GM21576 (cell line): ENCODE measurements at regions not wholly inside any gene's neighbourhood (a gene's known extent, or its start where the extent isn't known, plus 50 kb on each side); places are given as distances from the start of the nearest gene placed in this dataset.
A peak's percentile ranks its signal among the peaks of the same experiment; 100 is the strongest.
"Not testable (repeated sequence)": the region's sequence is repeated elsewhere in the genome, so short reads cannot be mapped to it uniquely, and the experiment has no call there.

Source experiments
- ATAC-seq: cut with Tn5 transposase; IDR thresholded peaks from one replicate; pipeline ENCODE4 v1.9.1; 2021; ENCODE audit warnings: mild to moderate bottlenecking, moderate library complexity; ENCODE audit not compliant: unreplicated experiment

DNA sequence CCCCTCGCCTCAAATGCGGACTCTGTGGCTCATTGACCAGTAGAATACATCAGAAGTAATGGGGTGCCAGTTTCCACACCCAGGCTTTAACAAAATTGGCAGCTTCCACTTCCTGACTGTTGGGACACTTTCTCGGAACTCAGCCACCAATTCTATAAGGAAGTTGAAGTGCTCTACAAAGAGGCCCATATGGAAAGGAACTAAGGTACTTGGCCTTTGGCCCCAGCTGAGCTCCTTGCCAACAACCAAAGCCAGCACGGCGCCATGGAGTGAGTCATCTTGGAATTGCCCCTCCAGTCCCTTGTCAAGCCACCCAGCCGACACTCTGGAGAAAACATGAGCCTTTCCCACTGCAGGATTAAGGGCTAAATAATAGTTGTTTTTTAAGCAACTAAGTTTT lies 262.2 kb upstream of the INTU start:
- ATAC-seq, result no peak

DNA sequence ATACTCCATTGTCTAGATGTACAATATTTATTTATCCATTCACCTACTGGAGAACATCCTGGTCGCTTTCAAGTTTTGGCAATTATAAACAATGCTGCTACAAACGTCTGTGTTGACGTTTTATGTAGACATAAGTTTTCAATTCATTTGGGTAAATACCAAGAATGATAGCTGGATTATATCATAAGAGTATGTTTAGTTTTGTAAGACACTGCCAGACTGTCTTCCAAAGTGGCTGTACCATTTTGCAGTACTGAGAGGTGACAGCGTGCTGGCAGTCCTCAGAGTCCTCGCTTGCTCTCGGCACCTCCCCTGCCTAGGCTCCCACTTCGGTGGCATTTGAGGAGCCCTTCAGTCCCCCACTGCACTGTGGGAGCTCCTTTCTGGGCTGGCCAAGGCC lies 253.3 kb upstream of the INTU start:
- no peak for ATAC-seq

- not testable (repeated sequence) for ATAC-seq
Measured at GRCh38 chr4:127379948-127380347, 252.8 kb upstream of the INTU start.

GRCh38 chr4:127383666-127384065 lies 249.1 kb upstream of the INTU start:
- no peak for ATAC-seq

GRCh38 chr4:127394516-127394915 lies 238.2 kb upstream of the INTU start:
- no peak for ATAC-seq

DNA sequence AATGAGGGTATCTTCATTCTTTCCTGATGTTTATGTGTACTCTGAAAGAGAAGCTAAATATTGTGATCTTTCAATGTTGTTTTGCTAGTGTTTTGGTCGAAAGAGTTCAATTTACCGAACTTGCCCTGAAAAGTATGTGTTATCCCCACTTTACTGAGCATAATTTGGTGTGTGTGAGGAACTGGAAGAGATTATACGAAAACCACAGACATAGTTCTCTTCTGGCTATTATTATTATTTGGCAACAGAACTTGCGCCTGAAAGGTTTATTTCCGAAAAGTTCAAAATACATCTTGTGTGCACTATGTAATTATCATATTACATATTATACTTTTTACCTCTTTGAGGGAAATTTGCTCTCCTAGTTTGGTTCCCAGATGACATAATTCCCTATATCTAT lies 232.5 kb upstream of the INTU start:
- no peak for ATAC-seq

GRCh38 chr4:127400731-127401346 lies 231.9 kb upstream of the INTU start:
- peak; percentile 85 for ATAC-seq

GRCh38 chr4:127403471-127404084 lies 229.2 kb upstream of the INTU start:
- ATAC-seq, result no peak

- no peak for ATAC-seq
Measured at GRCh38 chr4:127406187-127406586, 226.6 kb upstream of the INTU start.

GRCh38 chr4:127407572-127407971 lies 225.2 kb upstream of the INTU start:
- not testable (repeated sequence) for ATAC-seq

DNA sequence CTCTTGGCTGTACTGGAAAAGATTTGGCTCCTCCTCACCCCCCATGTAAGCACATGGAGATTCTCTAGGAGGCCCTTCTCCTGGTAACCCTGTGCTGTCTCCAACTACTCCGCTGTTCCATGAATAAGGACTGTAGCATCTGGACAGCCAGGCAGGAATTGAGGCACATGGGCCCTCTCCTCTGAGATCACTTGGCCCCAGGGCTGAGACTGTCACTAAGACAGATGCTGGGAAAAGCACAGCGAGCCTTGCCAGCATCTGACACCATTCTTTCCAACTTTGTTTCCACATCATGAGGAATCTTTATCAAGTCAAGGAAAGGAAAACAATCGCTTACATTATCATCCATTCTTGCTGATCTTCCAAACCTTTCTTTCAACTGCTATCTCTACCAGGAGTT lies 222.6 kb upstream of the INTU start:
- no peak for ATAC-seq

- no peak for ATAC-seq
Measured at GRCh38 chr4:127410644-127411043, 222.1 kb upstream of the INTU start.

GRCh38 chr4:127414951-127415606 lies 217.7 kb upstream of the INTU start:
- ATAC-seq, result no peak

GRCh38 chr4:127416115-127416514 lies 216.6 kb upstream of the INTU start:
- ATAC-seq, result no peak

GRCh38 chr4:127417885-127418535 lies 214.7 kb upstream of the INTU start:
- ATAC-seq, result no peak

DNA sequence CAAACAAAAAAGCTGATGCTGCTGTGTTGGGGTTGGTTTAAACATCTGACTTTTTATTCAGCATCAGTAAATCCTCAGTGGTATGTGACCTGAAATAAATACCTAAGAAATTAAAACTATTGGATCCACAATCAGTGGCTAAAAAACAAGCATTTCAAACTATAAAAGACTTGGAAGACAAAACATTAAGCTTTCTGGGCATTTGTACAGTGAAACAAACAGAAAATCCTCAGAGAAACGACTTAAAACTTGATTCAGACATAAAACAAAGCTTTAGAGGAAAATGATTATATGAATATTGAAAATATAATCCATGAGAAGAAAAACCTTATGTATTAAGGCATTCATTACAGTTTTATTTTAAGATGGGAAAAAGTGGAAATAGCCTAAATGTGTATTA lies 213.3 kb upstream of the INTU start:
- no peak for ATAC-seq

DNA sequence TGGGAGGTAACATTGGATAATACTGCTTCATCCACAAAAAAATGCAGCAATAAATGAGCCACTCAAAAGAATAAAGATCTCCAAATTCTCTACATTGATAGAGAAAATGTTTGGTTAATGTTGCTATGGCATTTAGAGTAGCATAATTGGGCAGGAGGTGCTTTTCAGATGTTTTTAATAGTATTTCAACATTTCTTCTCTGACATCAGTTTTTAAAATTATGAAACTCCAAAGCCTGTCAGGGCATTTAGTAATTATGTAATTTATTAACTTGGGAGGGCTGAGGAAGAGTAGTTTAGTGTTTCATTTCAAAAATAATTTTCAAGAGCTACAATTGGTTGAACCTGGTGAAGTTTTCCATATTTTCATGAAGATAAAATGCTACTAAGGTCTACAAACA lies 211.3 kb upstream of the INTU start:
- no peak for ATAC-seq

DNA sequence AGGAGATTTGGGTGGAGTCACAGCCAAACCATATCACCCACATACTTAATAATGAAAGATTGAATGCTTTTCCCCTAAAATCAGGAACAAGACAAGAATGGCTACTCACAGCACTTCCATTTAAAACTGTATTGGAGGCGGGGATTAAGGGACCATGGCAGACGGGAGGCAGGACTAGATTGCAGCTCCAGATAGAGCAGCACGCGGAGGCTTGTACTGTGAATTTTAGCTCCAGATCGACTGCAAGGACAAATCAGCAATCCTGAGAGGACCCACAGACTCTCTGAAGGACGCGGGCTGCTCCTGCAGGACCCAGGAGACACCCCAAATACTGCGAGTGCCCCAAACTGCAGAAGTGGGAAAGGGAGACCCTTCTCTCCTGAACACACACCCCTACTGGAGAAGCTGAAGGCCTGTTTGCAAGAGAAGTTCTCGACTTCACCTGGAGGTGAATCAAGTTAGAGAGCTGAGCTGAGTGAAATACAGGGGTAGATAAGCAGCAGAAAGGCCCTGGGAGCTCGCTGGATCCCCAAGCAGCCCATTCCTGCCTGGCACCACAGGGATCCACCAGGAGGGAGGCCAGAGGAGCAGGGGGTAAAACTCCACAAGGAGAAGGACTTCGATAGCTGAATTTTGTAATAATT lies 207.4 kb upstream of the INTU start:
- ATAC-seq, result no peak

DNA sequence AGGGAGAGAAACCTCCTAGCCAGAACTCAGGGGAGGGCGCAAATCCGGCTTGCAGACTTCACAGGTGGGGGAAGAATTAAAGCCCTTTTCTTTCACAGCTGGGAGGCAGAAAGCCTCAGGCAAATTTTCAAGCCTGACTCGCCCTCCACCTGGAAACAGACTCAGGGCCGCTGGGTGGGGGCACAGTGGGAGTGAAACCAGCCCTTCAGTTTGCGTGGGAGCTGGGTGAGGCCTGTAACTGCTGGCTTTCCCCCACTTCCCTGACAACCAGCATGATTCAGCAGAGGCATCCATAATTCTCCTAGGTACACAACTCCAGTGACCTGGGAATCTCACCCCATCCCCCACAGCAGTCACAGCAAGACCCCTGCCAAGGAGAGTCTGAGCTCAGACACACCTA lies 206.9 kb upstream of the INTU start:
- ATAC-seq, result no peak

- no peak for ATAC-seq
Measured at GRCh38 chr4:127441571-127441970, 191.2 kb upstream of the INTU start.

- ATAC-seq, result no peak
Measured at GRCh38 chr4:127445471-127445870, 187.3 kb upstream of the INTU start.
